ENCODE measurements at regions not wholly inside any gene's neighbourhood (a gene's known extent, or its start where the extent isn't known, plus 50 kb on each side); places are given as distances from the start of the nearest gene placed in this dataset.
A peak's percentile ranks its signal among the peaks of the same experiment; 100 is the strongest.

- TF ChIP-seq EGR1 (IDR thresholded peaks at IDR 0.05) (no peak), REST (IDR thresholded peaks at IDR 0.05; ENCODE audit: low read depth) (no peak), YY1 (IDR thresholded peaks at IDR 0.05; ENCODE audit: low read depth) (no peak), TCF12 (IDR thresholded peaks at IDR 0.05; ENCODE audit: low read depth) (no peak)
Measured at GRCh38 chr7:70846208-70846607, 285.7 kb upstream of the GALNT17 start.

- TF ChIP-seq ZBTB7A (IDR thresholded peaks at IDR 0.05; ENCODE audit: low read depth): no peak
- TF ChIP-seq FOXM1 (IDR thresholded peaks at IDR 0.05; ENCODE audit: borderline replicate concordance, low read depth): no peak
- no peak for TF ChIP-seq RAD21 (IDR thresholded peaks at IDR 0.05; ENCODE audit: low read depth)
- TF ChIP-seq EGR1 (IDR thresholded peaks at IDR 0.05): no peak
- no peak for TF ChIP-seq USF1 (IDR thresholded peaks at IDR 0.05)
- TF ChIP-seq TEAD4 (IDR thresholded peaks at IDR 0.05): no peak
- no peak for TF ChIP-seq EP300 (IDR thresholded peaks at IDR 0.05; ENCODE audit: borderline replicate concordance)
- no peak for TF ChIP-seq TAF1 (IDR thresholded peaks at IDR 0.05; ENCODE audit: low read depth)
- TF ChIP-seq YY1 (IDR thresholded peaks at IDR 0.05; ENCODE audit: low read depth): no peak
- TF ChIP-seq TCF12 (IDR thresholded peaks at IDR 0.05; ENCODE audit: low read depth): no peak
- TF ChIP-seq NFIC (IDR thresholded peaks at IDR 0.05): no peak
- no peak for TF ChIP-seq REST (IDR thresholded peaks at IDR 0.05; ENCODE audit: low read depth)
- no peak for TF ChIP-seq MAX (IDR thresholded peaks at IDR 0.05)
- no peak for TF ChIP-seq CREB1 (IDR thresholded peaks at IDR 0.05; ENCODE audit: low read depth)
Measured at GRCh38 chr7:70849580-70850235, 282.2 kb upstream of the GALNT17 start.

GRCh38 chr7:70855373-70855772 is 276.6 kb upstream of the GALNT17 start:
- no peak for TF ChIP-seq MAX (IDR thresholded peaks at IDR 0.05)
- no peak for TF ChIP-seq CEBPB (IDR thresholded peaks at IDR 0.05)
- TF ChIP-seq EP300 (IDR thresholded peaks at IDR 0.05; ENCODE audit: borderline replicate concordance): no peak
- TF ChIP-seq CREB1 (IDR thresholded peaks at IDR 0.05; ENCODE audit: low read depth): no peak
- TF ChIP-seq TAF1 (IDR thresholded peaks at IDR 0.05; ENCODE audit: low read depth): no peak
- no peak for TF ChIP-seq USF1 (IDR thresholded peaks at IDR 0.05)
- no peak for TF ChIP-seq REST (IDR thresholded peaks at IDR 0.05; ENCODE audit: low read depth)
- TF ChIP-seq TEAD4 (IDR thresholded peaks at IDR 0.05): no peak
- TF ChIP-seq RAD21 (IDR thresholded peaks at IDR 0.05; ENCODE audit: low read depth): no peak
- no peak for TF ChIP-seq FOXM1 (IDR thresholded peaks at IDR 0.05; ENCODE audit: borderline replicate concordance, low read depth)
- TF ChIP-seq TCF12 (IDR thresholded peaks at IDR 0.05; ENCODE audit: low read depth): no peak
- no peak for TF ChIP-seq YY1 (IDR thresholded peaks at IDR 0.05; ENCODE audit: low read depth)
- TF ChIP-seq ZBTB7A (IDR thresholded peaks at IDR 0.05; ENCODE audit: low read depth): no peak
- TF ChIP-seq NFIC (IDR thresholded peaks at IDR 0.05): no peak

GRCh38 chr7:70856901-70857630 is 274.9 kb upstream of the GALNT17 start:
- TF ChIP-seq RAD21 (IDR thresholded peaks at IDR 0.05; ENCODE audit: low read depth) (peak; percentile 66), REST (IDR thresholded peaks at IDR 0.05; ENCODE audit: low read depth) (no peak)

Measured in Ishikawa (cell line).